Fibroblast of lung (primary cell): ENCODE measurements at regions not wholly inside any gene's neighbourhood (a gene's known extent, or its start where the extent isn't known, plus 50 kb on each side); places are given as distances from the start of the nearest gene placed in this dataset.
A peak's percentile ranks its signal among the peaks of the same experiment; 100 is the strongest.

Experiments used
- DNase-seq, 2 donors: peaks; one replicate each; pipeline versions ENCODE4 v3.0.0 to v3.0.0-alpha.2; 2010; ENCODE audit warnings: low read depth in 2 of 2
- H2AFZ ChIP-seq: 2 replicates; pipeline ENCODE4 v1.5.1; 2012; ENCODE audit warnings: low read length, control low read depth, inconsistent platforms
- H3K27ac ChIP-seq: 2 replicates; pipeline ENCODE4 v1.5.1; 2011; ENCODE audit warnings: low read length, control low read depth; ENCODE audit not compliant: insufficient read depth
- H3K27me3 ChIP-seq: 2 replicates; pipeline ENCODE4 v1.5.1; 2011; ENCODE audit warnings: mild to moderate bottlenecking, low read length; ENCODE audit not compliant: control insufficient read depth, insufficient read depth
- H3K36me3 ChIP-seq: 2 replicates; pipeline ENCODE4 v1.5.1; 2011; ENCODE audit warnings: low read length; ENCODE audit not compliant: control insufficient read depth, insufficient read depth
- H3K4me1 ChIP-seq: 2 replicates; pipeline ENCODE4 v1.5.1; 2011; ENCODE audit warnings: low read length; ENCODE audit not compliant: control insufficient read depth, insufficient read depth; ENCODE audit errors: extremely low read depth
- H3K4me2 ChIP-seq: 2 replicates; pipeline ENCODE4 v1.5.1; 2011; ENCODE audit warnings: low read length, control low read depth; ENCODE audit not compliant: insufficient read depth; ENCODE audit errors: extremely low read depth
- H3K4me3 ChIP-seq, 4 experiments: fragments of 200-600 bp in 1 of 4; sonication (generic) in 1 of 4; replicated peaks in 1 of 4; 2 replicates each; pipeline ENCODE4 v1.5.1; 2011 to 2016; ENCODE audit warnings: low read length in 4 of 4, low read depth in 3 of 4, mild to moderate bottlenecking in 3 of 4, control low read depth in 2 of 4, inconsistent platforms in 1 of 4, mixed read lengths in 1 of 4; ENCODE audit not compliant: insufficient read depth in 1 of 4; ENCODE audit errors: control extremely low read depth in 1 of 4
- H3K79me2 ChIP-seq: 2 replicates; pipeline ENCODE4 v1.5.1; 2012; ENCODE audit warnings: mild to moderate bottlenecking, low read length, inconsistent platforms; ENCODE audit not compliant: control insufficient read depth, insufficient read depth
- H3K9ac ChIP-seq: 2 replicates; pipeline ENCODE4 v1.5.1; 2011; ENCODE audit warnings: mild to moderate bottlenecking, low read length, control low read depth; ENCODE audit not compliant: insufficient read depth
- H3K9me3 ChIP-seq: 2 replicates; pipeline ENCODE4 v1.5.1; 2012; ENCODE audit warnings: low read depth, low read length; ENCODE audit not compliant: control insufficient read depth, insufficient read depth
- H4K20me1 ChIP-seq: 2 replicates; pipeline ENCODE4 v1.5.1; 2011; ENCODE audit warnings: low read length; ENCODE audit not compliant: control insufficient read depth, insufficient read depth; ENCODE audit errors: extremely low read depth
- EZH2 ChIP-seq: IDR thresholded peaks from 2 replicates; pipeline ENCODE4 v1.5.1; 2012; ENCODE audit warnings: low read length, control low read depth, mild to moderate bottlenecking; ENCODE audit errors: missing control alignments
- TF ChIP-seq, protein P1 (sequence below), 2 donors: IDR thresholded peaks in 1 of 2; conservative IDR thresholded peaks in 1 of 2; 1 replicate in 1 of 2; 2 replicates in 1 of 2; pipeline ENCODE4 v1.5.1; 2011 to 2012; ENCODE audit warnings: low read length in 2 of 2, control low read depth in 1 of 2, inconsistent platforms in 1 of 2, low read depth in 1 of 2, mild to moderate bottlenecking in 1 of 2

GRCh38 chr12:102638777-102639176 is 158.4 kb upstream of the IGF1 start:
- no peak overlapping the region for H3K27ac ChIP-seq
- peak; percentile 3 to 31 for DNase-seq

GRCh38 chr12:102633981-102634605 is 153.7 kb upstream of the IGF1 start:
- H3K27ac ChIP-seq, result no peak overlapping the region
- TF ChIP-seq, protein P1, sequence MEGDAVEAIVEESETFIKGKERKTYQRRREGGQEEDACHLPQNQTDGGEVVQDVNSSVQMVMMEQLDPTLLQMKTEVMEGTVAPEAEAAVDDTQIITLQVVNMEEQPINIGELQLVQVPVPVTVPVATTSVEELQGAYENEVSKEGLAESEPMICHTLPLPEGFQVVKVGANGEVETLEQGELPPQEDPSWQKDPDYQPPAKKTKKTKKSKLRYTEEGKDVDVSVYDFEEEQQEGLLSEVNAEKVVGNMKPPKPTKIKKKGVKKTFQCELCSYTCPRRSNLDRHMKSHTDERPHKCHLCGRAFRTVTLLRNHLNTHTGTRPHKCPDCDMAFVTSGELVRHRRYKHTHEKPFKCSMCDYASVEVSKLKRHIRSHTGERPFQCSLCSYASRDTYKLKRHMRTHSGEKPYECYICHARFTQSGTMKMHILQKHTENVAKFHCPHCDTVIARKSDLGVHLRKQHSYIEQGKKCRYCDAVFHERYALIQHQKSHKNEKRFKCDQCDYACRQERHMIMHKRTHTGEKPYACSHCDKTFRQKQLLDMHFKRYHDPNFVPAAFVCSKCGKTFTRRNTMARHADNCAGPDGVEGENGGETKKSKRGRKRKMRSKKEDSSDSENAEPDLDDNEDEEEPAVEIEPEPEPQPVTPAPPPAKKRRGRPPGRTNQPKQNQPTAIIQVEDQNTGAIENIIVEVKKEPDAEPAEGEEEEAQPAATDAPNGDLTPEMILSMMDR (conservative IDR thresholded peaks at IDR 0.05 in 1 of 2, IDR thresholded peaks at IDR 0.05 in 1 of 2; ENCODE audit: low read depth in 1 of 2, low read length in 2 of 2), result no peak
- no peak for TF ChIP-seq EZH2
- no peaks in the 10 kb centered on the region for H3K79me2 ChIP-seq
- H4K20me1 ChIP-seq, result no peaks in the 10 kb centered on the region
- DNase-seq, result peak; percentile 4 to 70
- no peak overlapping the region for H3K9ac ChIP-seq
- H3K4me3 ChIP-seq, result no peak overlapping the region
- no peaks in the 10 kb centered on the region for H3K27me3 ChIP-seq
- H3K9me3 ChIP-seq, result no peaks in the 10 kb centered on the region
- no peak overlapping the region for H2AFZ ChIP-seq
- no peaks in the 10 kb centered on the region for H3K36me3 ChIP-seq
- H3K4me1 ChIP-seq, result peaks cover 2% of the 10 kb centered on the region
- H3K4me2 ChIP-seq, result no peak overlapping the region

More at GRCh38 chr12:102638777-102639176, 158.4 kb upstream of the IGF1 start:
- H2AFZ ChIP-seq, result no peak overlapping the region
- H3K4me3 ChIP-seq, result no peak overlapping the region
- H3K4me2 ChIP-seq, result no peak overlapping the region
- H3K9ac ChIP-seq, result no peak overlapping the region
- no peaks in the 10 kb centered on the region for H3K27me3 ChIP-seq
- no peaks in the 10 kb centered on the region for H3K4me1 ChIP-seq
- no peaks in the 10 kb centered on the region for H3K9me3 ChIP-seq
- H3K79me2 ChIP-seq, result no peaks in the 10 kb centered on the region
- TF ChIP-seq, protein P1 (conservative IDR thresholded peaks at IDR 0.05 in 1 of 2, IDR thresholded peaks at IDR 0.05 in 1 of 2; ENCODE audit: low read depth in 1 of 2, low read length in 2 of 2), result no peak
- no peak for TF ChIP-seq EZH2
- no peaks in the 10 kb centered on the region for H4K20me1 ChIP-seq
- no peaks in the 10 kb centered on the region for H3K36me3 ChIP-seq

GRCh38 chr12:102631274-102631673 is 150.9 kb upstream of the IGF1 start:
- Histone ChIP-seq H2AFZ (no peak overlapping the region), H3K79me2 (no peaks in the 10 kb centered on the region), H3K4me2 (no peak overlapping the region), H3K36me3 (no peaks in the 10 kb centered on the region), H3K4me3 (no peak overlapping the region), H3K27ac (peak overlapping the region; percentile 14), H3K9ac (no peak overlapping the region), H4K20me1 (no peaks in the 10 kb centered on the region), H3K27me3 (no peaks in the 10 kb centered on the region), H3K4me1 (peaks cover 2% of the 10 kb centered on the region), H3K9me3 (no peaks in the 10 kb centered on the region)
- DNase-seq, result peak; percentile 6 to 84
- TF ChIP-seq EZH2, result no peak
- TF ChIP-seq, protein P1 (conservative IDR thresholded peaks at IDR 0.05 in 1 of 2, IDR thresholded peaks at IDR 0.05 in 1 of 2; ENCODE audit: low read depth in 1 of 2, low read length in 2 of 2), result no peak
